ENCODE measurements at regions not wholly inside any gene's neighbourhood (a gene's known extent, or its start where the extent isn't known, plus 50 kb on each side); places are given as distances from the start of the nearest gene placed in this dataset.

- H3K27me3 ChIP-seq (ENCODE audit: insufficient read depth, low read depth, severe bottlenecking): no peaks in the 10 kb centered on the region
- no peak for TF ChIP-seq CTCF (IDR thresholded peaks at IDR 0.05; ENCODE audit: low read depth, low read length)
Observed at GRCh38 chr13:33373624-33374023, 88.1 kb upstream of the STARD13 start.

GRCh38 chr13:33375421-33375820 is 89.9 kb upstream of the STARD13 start:
- Histone ChIP-seq H3K9me3 (ENCODE audit: severe bottlenecking) (no peaks in the 10 kb centered on the region), H3K27ac (no peak overlapping the region), H3K27me3 (ENCODE audit: insufficient read depth, low read depth, severe bottlenecking) (no peaks in the 10 kb centered on the region), H3K4me3 (ENCODE audit: low read depth, low read length) (no peak overlapping the region), H3K36me3 (no peaks in the 10 kb centered on the region)
- no peak for DNase-seq
- no peak for TF ChIP-seq CTCF (IDR thresholded peaks at IDR 0.05; ENCODE audit: low read depth, low read length)

More at GRCh38 chr13:33373624-33374023, 88.1 kb upstream of the STARD13 start:
- H3K9me3 ChIP-seq (ENCODE audit: severe bottlenecking): no peaks in the 10 kb centered on the region
- no peak for DNase-seq
- H3K27ac ChIP-seq: no peak overlapping the region
- no peak overlapping the region for H3K4me3 ChIP-seq (ENCODE audit: low read depth, low read length)
- H3K36me3 ChIP-seq: no peaks in the 10 kb centered on the region

GRCh38 chr13:33376212-33376611 is 90.7 kb upstream of the STARD13 start:
- no peak for TF ChIP-seq CTCF (IDR thresholded peaks at IDR 0.05; ENCODE audit: low read depth, low read length)
- H3K36me3 ChIP-seq: no peaks in the 10 kb centered on the region

GRCh38 chr13:33377411-33377810 is 91.9 kb upstream of the STARD13 start:
- DNase-seq: no peak
- TF ChIP-seq CTCF (IDR thresholded peaks at IDR 0.05; ENCODE audit: low read depth, low read length): no peak
- no peaks in the 10 kb centered on the region for H3K9me3 ChIP-seq (ENCODE audit: severe bottlenecking)
- H3K27ac ChIP-seq: no peak overlapping the region
- no peak overlapping the region for H3K4me3 ChIP-seq (ENCODE audit: low read depth, low read length)
- H3K27me3 ChIP-seq (ENCODE audit: insufficient read depth, low read depth, severe bottlenecking): no peaks in the 10 kb centered on the region
- H3K36me3 ChIP-seq: no peaks in the 10 kb centered on the region

More at GRCh38 chr13:33376212-33376611, 90.7 kb upstream of the STARD13 start:
- H3K4me3 ChIP-seq (ENCODE audit: low read depth, low read length): no peak overlapping the region
- H3K27ac ChIP-seq: no peak overlapping the region
- H3K27me3 ChIP-seq (ENCODE audit: insufficient read depth, low read depth, severe bottlenecking): no peaks in the 10 kb centered on the region
- H3K9me3 ChIP-seq (ENCODE audit: severe bottlenecking): no peaks in the 10 kb centered on the region
- no peak for DNase-seq

- DNase-seq: no peak
- no peaks in the 10 kb centered on the region for H3K9me3 ChIP-seq (ENCODE audit: severe bottlenecking)
- no peak for TF ChIP-seq CTCF (IDR thresholded peaks at IDR 0.05; ENCODE audit: low read depth, low read length)
- no peaks in the 10 kb centered on the region for H3K36me3 ChIP-seq
- no peaks in the 10 kb centered on the region for H3K27me3 ChIP-seq (ENCODE audit: insufficient read depth, low read depth, severe bottlenecking)
- no peak overlapping the region for H3K27ac ChIP-seq
- no peak overlapping the region for H3K4me3 ChIP-seq (ENCODE audit: low read depth, low read length)
Observed at GRCh38 chr13:33377825-33378224, 92.3 kb upstream of the STARD13 start.

GRCh38 chr13:33379608-33380007 is 94.1 kb upstream of the STARD13 start:
- no peaks in the 10 kb centered on the region for H3K9me3 ChIP-seq (ENCODE audit: severe bottlenecking)
- no peak overlapping the region for H3K4me3 ChIP-seq (ENCODE audit: low read depth, low read length)
- DNase-seq: no peak
- no peaks in the 10 kb centered on the region for H3K36me3 ChIP-seq
- H3K27me3 ChIP-seq (ENCODE audit: insufficient read depth, low read depth, severe bottlenecking): no peaks in the 10 kb centered on the region
- TF ChIP-seq CTCF (IDR thresholded peaks at IDR 0.05; ENCODE audit: low read depth, low read length): no peak
- H3K27ac ChIP-seq: no peak overlapping the region

All from WERI-Rb-1 (cell line).